Activated naive CD4-positive, alpha-beta T cell (primary cell): ENCODE measurements at regions not wholly inside any gene's neighbourhood (a gene's known extent, or its start where the extent isn't known, plus 50 kb on each side); places are given as distances from the start of the nearest gene placed in this dataset.

Source experiments
- DNase-seq, 4 experiments: peaks; one replicate each; lab custom pipeline; 2025; lab: John Stamatoyannopoulos, UW

DNA sequence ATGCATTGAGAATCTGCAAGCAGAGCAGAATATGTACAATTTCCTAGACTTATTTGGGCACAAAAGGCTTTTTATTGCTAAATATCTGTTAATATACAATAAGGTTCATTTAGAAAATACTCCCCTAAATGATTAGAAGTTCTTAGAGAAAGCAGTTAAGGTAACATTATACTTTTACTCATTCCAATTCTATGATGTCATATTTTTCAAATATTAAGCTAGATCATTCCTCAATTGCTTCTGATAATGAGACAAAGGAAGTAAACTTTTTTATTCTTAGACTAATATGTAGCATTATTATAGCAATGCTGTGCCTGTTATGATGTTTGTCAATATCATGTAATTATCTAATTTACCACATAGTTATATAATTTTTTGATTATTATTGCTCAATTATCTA, 447.0 kb downstream of the SLC16A7 start:
- DNase-seq = no peak

DNA sequence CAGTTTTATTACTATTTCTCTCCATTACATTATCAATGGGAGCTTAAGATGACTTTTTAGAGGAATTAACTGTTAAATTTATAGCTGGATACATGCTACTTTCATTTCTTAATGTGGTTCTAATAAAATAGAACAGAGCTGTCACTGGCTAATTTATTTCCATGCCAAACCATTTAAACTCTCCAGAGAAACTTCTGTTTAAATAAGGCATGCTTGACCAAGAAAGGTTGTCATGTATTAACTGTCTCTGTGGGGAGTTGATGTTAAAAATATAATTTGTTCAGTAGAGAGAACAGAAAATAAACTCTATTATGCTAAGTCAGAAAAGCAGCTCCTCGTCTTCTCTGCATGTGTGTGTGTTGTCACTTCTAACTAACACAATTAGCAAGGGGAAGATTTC, 447.4 kb downstream of the SLC16A7 start:
- no peak for DNase-seq

DNA sequence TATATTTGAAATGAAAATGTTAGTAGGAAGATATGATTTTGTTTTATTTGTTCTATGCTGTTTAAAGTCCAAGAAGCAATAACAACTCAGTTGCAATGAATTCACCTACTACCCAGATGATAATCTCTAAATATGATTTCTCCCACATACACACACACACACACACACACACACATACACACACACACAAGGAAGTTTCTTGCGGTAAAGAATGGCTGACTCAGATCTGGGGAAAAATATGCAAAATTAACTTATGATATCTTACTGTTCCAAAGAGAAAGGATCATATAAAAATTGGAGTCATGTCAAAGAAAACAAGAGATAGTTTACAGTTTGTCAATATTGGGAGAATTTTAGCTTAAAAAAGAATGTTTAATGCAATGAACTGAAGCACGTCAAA, 456.7 kb downstream of the SLC16A7 start:
- no peak for DNase-seq

DNA sequence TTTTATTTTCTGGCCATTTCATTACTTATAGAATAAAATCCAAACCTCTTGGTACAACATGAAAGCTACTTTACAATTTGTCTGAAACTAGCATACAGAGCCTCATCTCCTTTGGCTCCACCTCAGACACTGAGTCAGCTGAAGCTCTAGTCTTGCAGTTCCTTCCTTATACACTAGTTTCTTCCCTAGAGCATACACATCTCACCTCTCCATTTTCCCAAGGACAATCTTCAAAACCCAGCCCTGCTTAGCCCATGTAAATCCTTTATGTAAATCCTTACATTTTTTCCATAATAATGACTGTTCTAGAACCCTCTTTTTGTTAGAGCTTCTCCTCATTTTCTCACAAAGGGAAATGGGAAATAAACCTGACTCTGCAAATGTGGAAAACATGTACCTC, 463.4 kb downstream of the SLC16A7 start:
- DNase-seq = no peak

DNA sequence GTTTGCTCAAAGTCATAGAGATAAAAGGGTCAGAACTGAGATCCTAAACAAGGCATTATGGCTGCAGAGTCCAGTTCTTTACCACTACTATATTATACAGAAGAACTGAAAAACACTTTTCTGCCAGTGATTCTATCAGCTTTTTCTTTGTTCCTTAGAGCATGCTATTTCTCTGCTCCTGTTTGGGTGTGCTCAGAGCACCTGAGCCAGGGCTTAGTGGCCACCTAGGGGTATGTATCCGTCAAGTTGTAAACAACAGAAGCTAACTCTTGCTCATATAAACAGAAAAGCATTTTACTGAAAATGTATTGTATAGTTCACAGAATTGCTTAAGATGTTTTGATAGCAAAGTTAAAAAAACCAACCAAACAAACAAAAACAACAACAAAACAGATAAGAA, 470.8 kb downstream of the SLC16A7 start:
- no peak for DNase-seq

DNA sequence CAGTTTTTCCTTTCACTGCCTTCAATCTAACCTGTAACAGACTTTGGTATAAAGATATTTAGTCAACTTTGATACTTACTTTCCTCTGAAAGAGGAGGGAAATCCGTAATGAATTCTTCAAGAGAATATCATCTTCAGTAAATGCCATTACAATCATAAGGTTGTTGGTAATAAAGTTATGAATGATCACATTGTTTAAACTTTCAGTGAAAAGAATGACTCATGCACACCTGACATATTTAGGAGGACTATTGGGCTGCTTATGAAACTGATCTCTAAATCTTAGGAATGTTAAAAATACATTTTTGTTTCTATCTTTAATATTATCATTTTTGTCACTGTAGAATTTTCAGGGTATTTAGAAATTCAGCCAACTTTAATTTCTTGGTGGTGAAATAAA, 474.7 kb downstream of the SLC16A7 start:
- DNase-seq = no peak

DNA sequence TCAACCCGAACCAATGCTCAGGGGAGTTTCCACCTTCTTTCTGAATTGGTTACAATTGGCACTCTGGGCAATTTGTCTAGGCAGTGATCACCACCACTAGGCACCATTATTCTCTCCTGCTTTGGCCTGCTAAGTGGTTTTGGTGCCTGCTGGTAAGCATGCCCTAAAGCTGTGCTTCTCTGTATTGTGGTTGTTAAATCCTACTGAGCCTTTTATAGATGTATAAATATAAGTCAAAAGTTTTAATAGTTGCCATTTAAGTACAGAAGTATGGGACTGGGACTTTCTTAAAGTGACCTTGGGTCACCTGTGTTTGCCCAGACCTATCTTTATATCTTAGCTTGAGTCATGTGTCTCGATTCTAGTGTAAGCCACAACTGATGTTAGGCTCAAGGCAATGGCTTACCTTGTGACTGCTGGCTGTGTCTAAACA, 475.9 kb downstream of the SLC16A7 start:
- DNase-seq = no peak

DNA sequence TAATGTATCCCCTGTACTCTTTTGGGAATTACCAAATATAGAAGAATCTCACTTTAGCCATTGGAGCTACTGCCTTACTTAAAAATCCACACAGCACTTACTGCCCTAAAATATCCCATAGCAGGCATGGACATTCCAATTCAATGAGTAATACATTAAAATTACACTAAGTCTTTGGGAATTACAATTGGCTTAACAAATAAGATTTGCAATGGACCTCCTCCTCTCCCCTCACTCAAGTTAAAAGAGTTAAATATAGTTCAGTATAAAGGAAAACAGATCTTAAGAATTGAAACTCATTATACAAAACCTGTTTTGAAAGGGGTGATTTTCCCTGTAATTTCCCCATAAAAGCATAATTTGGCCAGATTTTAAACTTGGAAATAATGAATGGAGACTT, 477.1 kb downstream of the SLC16A7 start:
- DNase-seq = no peak

DNA sequence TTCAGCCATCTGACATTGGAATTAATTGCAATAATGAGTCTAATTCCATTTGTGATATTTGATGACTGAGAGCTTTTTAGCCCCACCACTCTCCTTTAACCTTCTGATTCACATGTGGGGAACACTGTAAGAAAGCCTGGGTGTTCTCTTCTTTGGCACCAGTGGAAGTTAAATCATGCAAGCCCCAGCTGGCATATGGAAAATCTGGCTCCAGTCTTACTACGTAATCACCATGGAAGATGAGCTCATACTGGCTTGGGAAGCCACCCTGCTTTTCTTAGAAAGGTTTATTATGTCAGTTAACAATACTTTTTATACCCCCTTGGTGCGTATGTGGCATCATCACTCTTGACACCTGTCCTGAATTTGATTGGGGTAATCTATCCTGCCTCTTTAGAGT, 479.3 kb downstream of the SLC16A7 start:
- no peak for DNase-seq

DNA sequence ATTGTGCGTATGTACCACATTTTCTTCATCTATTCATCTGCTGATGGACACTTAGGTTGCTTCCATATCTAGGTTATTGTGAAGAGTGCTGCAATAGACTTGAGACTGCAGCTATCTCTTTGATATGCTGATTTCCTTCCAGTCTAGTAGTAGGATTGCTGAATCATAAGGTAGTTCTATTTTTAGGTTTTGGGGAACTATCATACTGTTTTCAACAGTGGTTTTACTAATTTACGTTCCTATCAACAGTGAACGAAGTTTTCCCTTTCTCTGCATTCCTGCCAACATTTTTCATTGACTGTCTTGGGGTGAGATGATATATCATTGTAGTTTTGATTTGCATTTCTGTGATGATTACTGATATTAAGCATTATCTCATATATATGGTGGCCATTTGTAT, 482.2 kb downstream of the SLC16A7 start:
- no peak for DNase-seq

DNA sequence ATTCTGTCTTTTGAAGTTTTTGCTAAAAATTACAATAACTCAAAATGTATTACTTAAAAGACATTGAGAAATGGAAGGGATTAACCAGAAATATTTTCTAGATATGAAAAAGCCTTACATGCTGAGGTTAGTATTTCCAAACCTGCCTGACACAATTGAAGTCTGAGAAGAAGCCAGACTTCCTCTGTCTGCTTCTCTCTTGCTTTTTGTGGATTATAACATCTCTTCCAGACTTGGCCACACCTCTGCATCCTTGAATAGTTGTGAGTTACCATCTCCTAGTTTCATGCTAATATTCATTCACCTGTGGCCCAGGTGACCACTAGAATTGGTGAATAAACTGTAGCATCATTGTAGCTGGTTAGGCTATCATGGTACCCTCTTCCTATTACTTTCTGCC, 497.6 kb downstream of the SLC16A7 start:
- no peak for DNase-seq

DNA sequence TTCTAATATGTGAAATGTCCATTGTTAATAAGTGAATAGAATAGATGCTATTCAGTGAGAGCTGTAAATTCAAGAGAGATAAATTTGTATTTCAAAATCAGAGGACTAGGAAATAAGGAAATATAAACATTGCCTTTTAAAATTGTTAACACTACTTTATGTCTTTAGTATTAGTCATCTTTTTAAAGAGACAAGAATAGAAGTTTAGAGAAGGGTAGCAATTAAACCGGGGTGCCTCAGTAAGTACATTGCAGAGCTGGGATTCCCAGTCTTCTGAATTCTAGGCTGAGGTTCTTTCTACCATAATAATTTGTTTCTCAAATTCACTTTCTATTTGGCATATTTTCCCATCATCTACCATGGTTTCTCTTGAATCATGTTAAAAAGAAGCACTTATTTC, 498.6 kb downstream of the SLC16A7 start:
- no peak for DNase-seq

DNA sequence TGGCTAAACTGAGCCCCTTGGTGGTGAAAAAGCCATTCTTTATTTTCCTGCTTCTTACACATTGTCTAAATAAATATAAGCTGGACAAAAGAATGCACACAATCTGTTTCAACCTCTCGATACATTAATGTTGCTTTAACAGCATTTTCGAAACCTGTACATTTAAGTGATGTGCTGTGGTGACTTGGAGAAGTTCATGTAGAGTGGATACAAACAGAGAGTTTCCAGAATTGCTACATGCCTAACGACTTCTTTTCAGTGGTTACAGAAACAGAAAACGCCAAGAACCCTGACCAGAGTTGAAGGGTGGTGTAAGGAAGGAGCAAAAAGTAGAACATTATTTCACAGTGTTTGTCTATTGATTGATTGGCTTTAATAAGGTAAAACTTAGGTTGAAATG, 500.9 kb downstream of the SLC16A7 start:
- no peak for DNase-seq

DNA sequence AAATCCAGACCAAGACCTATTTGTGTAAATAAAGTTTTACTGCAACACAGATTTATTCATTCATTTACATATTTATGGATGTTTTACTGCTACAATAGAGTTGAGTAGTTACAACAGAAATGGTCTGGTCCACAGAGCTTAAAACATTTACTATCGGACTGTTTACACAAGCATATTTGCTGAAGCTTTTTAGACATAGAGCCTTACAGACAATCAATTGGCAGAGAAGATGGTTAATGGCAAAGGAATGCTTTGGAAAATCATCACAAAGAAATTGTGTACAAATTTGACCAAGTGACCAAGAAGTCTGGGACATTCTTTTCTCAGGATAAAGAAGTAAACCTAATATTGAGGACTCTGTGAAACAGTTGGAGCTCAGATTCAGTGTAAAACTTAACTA, 504.3 kb downstream of the SLC16A7 start:
- no peak for DNase-seq

DNA sequence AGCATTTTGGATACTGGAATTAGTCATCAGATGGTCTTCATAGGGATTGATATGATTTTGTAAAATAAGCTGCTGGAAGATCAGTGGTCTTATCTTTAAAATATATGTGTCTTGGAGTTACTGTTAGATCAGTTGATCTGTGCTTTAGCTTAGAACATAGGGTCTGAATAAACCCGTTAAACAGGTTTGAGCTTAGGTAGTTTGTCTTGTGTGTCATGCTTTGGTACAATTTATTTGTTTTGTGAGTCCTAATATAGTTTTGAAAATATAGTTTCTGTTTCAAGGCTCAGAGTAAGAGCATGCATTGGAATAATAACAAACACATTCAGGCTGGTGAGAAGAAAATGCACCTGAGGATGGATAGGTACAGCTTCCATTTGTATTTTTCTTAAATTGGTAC, 505.0 kb downstream of the SLC16A7 start:
- DNase-seq = no peak

DNA sequence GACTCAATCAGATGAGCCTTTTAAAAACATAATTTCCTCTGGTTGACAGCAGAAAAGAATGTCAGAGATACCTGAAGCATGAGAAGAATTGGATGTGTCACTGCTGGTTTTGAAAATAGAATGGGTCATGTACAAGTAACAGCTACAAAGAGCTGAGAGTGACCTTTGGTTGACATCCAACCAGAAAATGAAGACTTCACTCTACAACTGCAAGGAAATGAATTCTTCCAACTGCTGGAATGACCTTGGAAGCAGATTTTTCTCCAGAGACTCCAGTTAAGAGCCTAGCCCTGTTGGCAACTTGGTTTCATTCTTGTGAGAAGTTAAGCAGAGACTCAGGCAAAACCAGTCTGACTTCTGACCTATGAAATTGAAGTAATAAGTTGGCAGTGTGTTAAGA, 505.9 kb downstream of the SLC16A7 start:
- no peak for DNase-seq

DNA sequence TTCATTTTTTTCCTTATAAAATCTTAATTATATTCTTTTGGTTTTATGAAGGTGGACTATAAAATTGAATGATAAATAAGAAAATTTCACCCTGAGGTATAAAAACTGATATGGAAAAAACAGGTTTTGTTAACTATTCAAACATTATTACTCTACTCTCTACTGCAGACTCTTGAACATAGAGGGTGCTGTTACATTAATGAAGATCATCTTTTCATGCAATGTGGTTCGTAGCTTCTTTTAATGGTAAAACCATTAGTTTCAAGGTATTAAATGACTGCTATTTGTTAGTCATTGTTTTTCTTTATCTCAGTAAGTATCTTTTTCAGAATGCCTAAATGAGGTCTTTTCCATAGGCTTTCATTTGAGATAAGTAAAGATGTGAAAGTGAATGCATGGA, 510.4 kb downstream of the SLC16A7 start:
- DNase-seq = no peak

DNA sequence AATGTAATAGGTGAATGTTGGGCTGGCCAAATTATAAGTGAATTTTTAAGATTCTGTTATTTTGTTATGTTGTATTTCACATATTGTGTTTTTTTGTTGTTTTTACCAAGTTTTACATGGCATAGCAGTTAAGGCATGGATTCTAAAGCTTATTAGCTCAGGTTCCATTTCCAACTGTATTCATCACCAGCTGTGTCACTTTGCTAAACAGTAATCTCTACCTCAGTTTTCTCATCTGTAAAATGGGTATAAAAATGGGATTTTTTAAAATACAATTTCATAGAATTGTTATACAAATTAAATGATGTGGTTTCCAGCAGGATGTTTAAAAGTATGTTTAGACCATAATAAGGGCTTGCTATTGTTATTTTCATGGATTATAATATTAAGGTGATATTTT, 512.2 kb downstream of the SLC16A7 start:
- DNase-seq = no peak

DNA sequence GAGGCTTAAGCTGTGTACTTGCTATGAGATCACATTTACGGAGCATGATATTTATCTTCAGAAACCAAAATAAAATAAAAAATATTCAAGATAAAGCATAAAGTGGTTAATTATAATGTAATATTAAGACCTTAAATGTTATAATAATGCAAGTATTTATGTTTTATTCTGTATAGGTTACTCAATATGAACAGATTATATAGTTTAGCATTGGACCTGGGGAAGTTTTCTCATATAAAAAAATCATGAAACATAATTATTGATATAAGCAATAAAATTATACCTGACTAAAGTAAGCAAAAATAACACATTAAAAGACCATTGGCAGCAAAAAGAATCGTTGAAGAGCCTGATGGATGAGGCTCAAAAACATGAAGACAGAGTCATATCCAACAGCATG, 516.2 kb downstream of the SLC16A7 start:
- no peak for DNase-seq

DNA sequence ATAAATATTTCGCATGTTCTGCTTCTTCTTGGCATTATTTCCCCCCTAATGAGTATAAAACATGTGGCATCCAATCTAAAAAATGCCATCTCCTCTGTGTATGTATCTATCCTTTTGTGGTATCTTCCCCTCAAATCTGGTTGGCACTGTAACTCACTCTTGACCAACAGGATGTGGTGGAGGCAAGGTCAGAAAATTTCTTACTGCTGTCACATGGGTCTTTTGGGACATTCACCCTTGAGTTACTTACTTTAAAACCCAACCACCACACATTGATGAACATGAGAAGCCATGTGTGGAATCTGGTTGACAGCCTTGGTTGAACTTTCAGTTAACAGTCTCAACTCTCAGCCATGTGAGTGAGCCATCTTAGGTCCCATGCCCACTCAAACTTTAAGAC, 516.9 kb downstream of the SLC16A7 start:
- no peak for DNase-seq

DNA sequence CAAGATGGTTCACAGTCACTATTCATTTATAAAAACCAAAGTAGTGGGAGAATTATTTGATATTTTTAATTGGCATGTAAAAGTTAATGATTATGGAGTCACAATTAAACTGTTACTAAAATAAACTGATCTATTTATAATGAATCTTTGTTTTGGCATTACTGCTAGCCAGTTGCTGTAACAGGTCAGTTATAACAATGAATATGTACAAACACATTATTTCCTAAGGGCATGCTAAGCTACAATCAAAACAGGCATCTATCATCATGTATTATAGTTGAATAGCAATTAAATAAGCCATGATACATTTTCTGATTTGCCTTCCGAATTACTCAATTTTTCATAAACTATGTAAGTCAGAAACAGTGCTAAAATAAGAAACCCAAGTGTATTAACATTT, 518.3 kb downstream of the SLC16A7 start:
- no peak for DNase-seq

DNA sequence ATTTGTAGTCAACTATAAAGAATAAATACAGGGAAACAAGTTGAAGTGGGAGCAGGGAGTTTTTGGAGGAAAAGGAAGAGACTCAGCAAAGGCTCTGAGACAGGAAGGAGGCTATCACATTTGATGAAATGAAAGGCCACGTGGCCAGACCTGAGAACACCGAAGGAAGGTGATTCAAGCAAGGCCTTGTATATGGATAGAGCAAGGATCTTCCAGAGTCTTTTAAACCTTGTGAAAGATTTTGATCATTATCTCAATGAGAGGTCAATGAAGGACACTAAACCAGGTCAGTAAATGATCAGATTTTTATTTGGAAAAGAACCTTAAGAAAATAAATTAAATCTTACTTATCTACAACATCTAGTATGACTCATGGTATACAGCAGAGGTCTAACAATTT, 523.5 kb downstream of the SLC16A7 start:
- DNase-seq = no peak

DNA sequence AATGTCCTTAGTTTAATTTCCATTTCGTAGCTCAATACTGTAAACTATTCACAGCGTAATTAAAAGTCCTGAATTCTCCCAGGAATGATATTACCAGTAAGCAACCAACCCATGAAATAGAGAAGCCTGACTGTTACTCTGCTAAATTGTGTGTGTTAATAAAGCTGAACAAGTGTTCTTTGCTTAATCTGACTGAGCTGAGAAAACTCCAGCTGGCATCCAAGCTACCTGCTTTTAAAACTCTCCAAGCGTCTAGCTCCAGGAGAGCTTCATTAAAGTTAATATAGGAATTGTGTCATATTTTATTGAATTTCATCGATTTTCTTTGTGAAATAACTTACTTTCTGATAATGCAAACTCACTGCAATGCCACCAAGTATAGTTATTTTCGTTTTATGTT, 524.4 kb downstream of the SLC16A7 start:
- no peak for DNase-seq

DNA sequence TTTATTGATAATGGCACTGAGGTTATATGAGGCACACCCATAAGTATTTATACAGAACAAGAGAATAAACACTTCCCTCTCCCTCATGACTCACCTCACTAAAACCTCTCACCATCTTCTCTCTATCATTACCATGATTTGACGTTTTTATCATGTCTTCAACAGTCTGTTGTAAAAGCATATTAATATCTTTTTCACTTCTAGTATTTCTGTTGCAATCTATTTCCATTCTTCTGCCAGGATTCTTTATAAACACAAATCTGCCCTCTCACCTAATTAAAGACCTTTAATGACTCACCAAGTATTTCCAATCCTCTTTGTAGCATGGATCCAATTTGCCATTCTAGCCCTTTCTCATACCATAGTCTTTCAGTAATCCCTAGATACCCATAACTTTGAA, 527.7 kb downstream of the SLC16A7 start:
- no peak for DNase-seq

DNA sequence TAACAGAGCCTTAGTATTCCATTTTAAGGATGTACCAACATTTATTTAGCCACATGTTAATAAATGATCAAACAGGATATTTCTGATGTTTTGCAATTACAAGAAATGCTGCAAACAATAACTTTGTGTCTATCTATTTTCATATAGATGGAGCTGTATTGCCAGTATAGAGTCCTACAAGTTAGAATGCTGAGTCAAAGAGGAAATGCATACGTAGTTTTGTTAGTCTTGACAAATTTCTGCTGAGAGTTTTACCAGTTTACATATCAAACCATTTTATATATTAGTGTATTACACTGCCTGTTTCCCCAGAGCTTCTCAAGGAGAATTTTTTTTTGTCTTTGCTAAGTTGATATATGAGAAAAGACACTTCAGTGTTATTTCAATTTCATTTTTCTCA, 541.7 kb downstream of the SLC16A7 start:
- no peak for DNase-seq
